PC-9 (cell line): ENCODE measurements at regions not wholly inside any gene's neighbourhood (a gene's known extent, or its start where the extent isn't known, plus 50 kb on each side); places are given as distances from the start of the nearest gene placed in this dataset.

Source experiments
- CTCF ChIP-seq: fragments of 200-600 bp; sonication (generic); conservative IDR thresholded peaks from 2 replicates; pipeline ENCODE4 v1.6.1; 2017; ENCODE audit warnings: mixed run types, antibody characterized with exemption, mild to moderate bottlenecking, moderate library complexity
- EZH2 ChIP-seq: fragments of 200-600 bp; sonication (generic); IDR thresholded peaks from 2 replicates; pipeline ENCODE4 v1.8.0; 2017; ENCODE audit warnings: antibody characterized with exemption, low read depth

- no peak for TF ChIP-seq CTCF
- TF ChIP-seq EZH2 = no peak
Observed at GRCh38 chr2:8317418-8317817, 364.4 kb upstream of the ID2 start.
